OCI-LY3 (cell line): ENCODE measurements at regions not wholly inside any gene's neighbourhood (a gene's known extent, or its start where the extent isn't known, plus 50 kb on each side); places are given as distances from the start of the nearest gene placed in this dataset.

Experiments
- H2AFZ ChIP-seq: fragments of 200-600, 300-600 bp; shearing (Covaris generic); 2 replicates; pipeline ENCODE4 v1.6.0; 2014; ENCODE audit warnings: antibody characterized with exemption, low read depth, low read length
- H3K27ac ChIP-seq: fragments of 200-600, 300-600 bp; sonication (generic); 2 replicates; pipeline ENCODE4 v1.5.1; 2014; ENCODE audit warnings: mild to moderate bottlenecking, low read length, moderate library complexity, mixed read lengths
- H3K27me3 ChIP-seq: fragments of 200-600, 300-600 bp; sonication (generic); 2 replicates; pipeline ENCODE4 v1.6.1; 2014; ENCODE audit warnings: low read depth, low read length, mixed read lengths
- H3K36me3 ChIP-seq: fragments of 200-600, 300-600 bp; sonication (generic); replicated peaks from 2 replicates; pipeline ENCODE3; 2014; ENCODE audit warnings: low read depth, low read length, mixed read lengths
- H3K4me1 ChIP-seq: fragments of 300-600, 200-600 bp; sonication (generic); 2 replicates; pipeline ENCODE4 v1.6.1; 2014; ENCODE audit warnings: low read length, mixed read lengths
- H3K4me2 ChIP-seq: fragments of 200-600, 300-600 bp; sonication (generic); 2 replicates; pipeline ENCODE4 v1.6.1; 2014; ENCODE audit warnings: low read length, mixed read lengths
- H3K4me3 ChIP-seq: fragments of 300-600, 200-600 bp; sonication (generic); 2 replicates; pipeline ENCODE4 v1.5.1; 2014; ENCODE audit warnings: antibody characterized with exemption, mild to moderate bottlenecking, low read length, moderate library complexity
- H3K79me2 ChIP-seq: fragments of 300-600, 200-600 bp; shearing (Covaris generic); 2 replicates; pipeline ENCODE4 v1.6.1; 2014; ENCODE audit warnings: mild to moderate bottlenecking, low read length, mixed read lengths
- H3K9ac ChIP-seq: fragments of 300-600, 200-600 bp; shearing (Covaris generic); 2 replicates; pipeline ENCODE4 v1.6.0; 2014; ENCODE audit warnings: mild to moderate bottlenecking, low read length, moderate library complexity
- H3K9me3 ChIP-seq: fragments of 200-600, 300-600 bp; shearing (Covaris generic); 2 replicates; pipeline ENCODE4 v1.6.1; 2014; ENCODE audit warnings: low read length, mixed read lengths; ENCODE audit not compliant: insufficient read depth
- H4K20me1 ChIP-seq: fragments of 200-600, 300-600 bp; sonication (generic); 2 replicates; pipeline ENCODE4 v1.6.1; 2016; ENCODE audit warnings: low read length, mixed read lengths; ENCODE audit not compliant: insufficient read depth
- CTCF ChIP-seq: fragments of 200-600, 300-600 bp; sonication (generic); IDR thresholded peaks from 2 replicates; pipeline ENCODE4 v1.5.1; 2014; ENCODE audit warnings: antibody characterized with exemption, low read length, low read depth
- EZH2phosphoT487 ChIP-seq: fragments of 200-600 bp; shearing (Covaris generic); IDR thresholded peaks from 2 replicates; pipeline ENCODE4 v1.6.1; 2018; ENCODE audit warnings: antibody characterized with exemption, mixed run types, low read depth

DNA sequence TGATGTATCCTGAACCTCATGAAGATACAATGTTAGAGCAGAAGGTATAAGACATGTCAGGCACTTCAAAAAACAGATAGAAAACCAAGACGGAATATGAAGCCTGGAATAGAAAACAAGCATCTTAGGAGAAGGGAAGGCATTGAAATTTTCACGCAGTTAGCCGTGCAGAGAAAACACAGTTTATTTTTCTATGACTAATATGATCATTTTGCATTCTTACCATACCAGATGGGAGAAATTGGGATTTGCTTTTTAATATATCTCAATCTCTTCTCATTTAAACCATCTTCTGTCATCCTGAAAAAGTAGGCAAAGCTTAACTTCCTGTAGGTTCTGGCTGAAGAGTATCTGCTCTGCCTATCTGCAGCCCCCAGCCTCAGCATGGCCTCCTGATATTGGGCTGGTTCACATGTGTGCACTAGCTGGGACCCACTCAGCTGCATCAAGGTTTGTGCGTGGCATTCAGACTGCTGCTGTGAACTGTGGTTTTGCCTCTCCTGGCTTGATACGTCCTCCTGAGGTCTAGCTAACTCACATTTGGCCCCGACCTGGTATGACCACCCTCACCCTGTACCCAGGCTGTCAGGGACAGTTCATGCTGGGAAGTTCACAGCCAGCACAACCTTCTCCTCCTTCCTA is 392.5 kb upstream of the SASH1 start:
- no peaks in the 10 kb centered on the region for H3K36me3 ChIP-seq
- no peaks in the 10 kb centered on the region for H3K9me3 ChIP-seq
- H3K27me3 ChIP-seq = no peaks in the 10 kb centered on the region
- H3K79me2 ChIP-seq = no peaks in the 10 kb centered on the region
- no peak overlapping the region for H3K4me2 ChIP-seq
- no peak overlapping the region for H3K27ac ChIP-seq
- H3K4me1 ChIP-seq = no peaks in the 10 kb centered on the region
- TF ChIP-seq EZH2phosphoT487 (no peak), CTCF (no peak)
- no peaks in the 10 kb centered on the region for H4K20me1 ChIP-seq
- H2AFZ ChIP-seq = no peak overlapping the region
- H3K9ac ChIP-seq = no peak overlapping the region
- no peak overlapping the region for H3K4me3 ChIP-seq

- Histone ChIP-seq H3K9me3 (no peaks in the 10 kb centered on the region), H3K36me3 (no peaks in the 10 kb centered on the region), H3K4me1 (no peaks in the 10 kb centered on the region), H2AFZ (no peak overlapping the region), H4K20me1 (no peaks in the 10 kb centered on the region), H3K27me3 (no peaks in the 10 kb centered on the region), H3K4me2 (no peak overlapping the region), H3K79me2 (no peaks in the 10 kb centered on the region), H3K9ac (no peak overlapping the region), H3K27ac (no peak overlapping the region), H3K4me3 (no peak overlapping the region)
- TF ChIP-seq EZH2phosphoT487 (no peak), CTCF (no peak)
Measured at GRCh38 chr6:147950623-147950987, 392.0 kb upstream of the SASH1 start.

- no peaks in the 10 kb centered on the region for H3K4me1 ChIP-seq
Measured at GRCh38 chr6:147951726-147952125, 390.9 kb upstream of the SASH1 start.

DNA sequence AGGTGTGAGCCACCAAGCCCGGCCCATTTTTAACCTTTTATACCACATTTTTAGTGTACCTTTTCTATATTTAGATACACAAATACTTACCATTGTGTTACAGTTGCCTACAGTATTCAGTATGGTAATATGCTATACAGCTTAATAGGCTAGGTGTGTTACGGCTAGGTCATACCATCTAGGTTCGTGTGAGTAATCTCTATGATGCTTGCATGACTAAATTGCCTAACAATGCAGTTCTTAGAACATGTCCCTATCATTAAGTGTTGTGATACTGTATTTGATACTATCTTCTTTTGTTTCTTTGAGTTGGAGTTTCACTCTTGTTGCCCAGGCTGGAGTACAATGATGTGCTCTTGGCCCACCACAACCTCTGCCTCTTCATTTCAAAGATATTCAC is 387.7 kb upstream of the SASH1 start:
- Histone ChIP-seq H3K27me3 (no peaks in the 10 kb centered on the region), H4K20me1 (no peaks in the 10 kb centered on the region)
- TF ChIP-seq CTCF (no peak), EZH2phosphoT487 (no peak)

More at GRCh38 chr6:147951726-147952125, 390.9 kb upstream of the SASH1 start:
- H3K4me3 ChIP-seq = no peak overlapping the region
- H3K27me3 ChIP-seq = no peaks in the 10 kb centered on the region
- TF ChIP-seq CTCF (no peak), EZH2phosphoT487 (no peak)
- no peak overlapping the region for H3K9ac ChIP-seq
- H3K4me2 ChIP-seq = no peak overlapping the region
- H3K9me3 ChIP-seq = no peaks in the 10 kb centered on the region
- H2AFZ ChIP-seq = no peak overlapping the region
- H3K27ac ChIP-seq = no peak overlapping the region
- no peaks in the 10 kb centered on the region for H3K79me2 ChIP-seq
- no peaks in the 10 kb centered on the region for H4K20me1 ChIP-seq
- no peaks in the 10 kb centered on the region for H3K36me3 ChIP-seq

More for the DNA sequence above, 387.7 kb upstream of the SASH1 start:
- no peak overlapping the region for H3K4me3 ChIP-seq
- no peak overlapping the region for H3K4me2 ChIP-seq
- H3K9ac ChIP-seq = no peak overlapping the region
- H3K79me2 ChIP-seq = no peaks in the 10 kb centered on the region
- no peak overlapping the region for H2AFZ ChIP-seq
- no peaks in the 10 kb centered on the region for H3K9me3 ChIP-seq
- H3K4me1 ChIP-seq = no peaks in the 10 kb centered on the region
- no peaks in the 10 kb centered on the region for H3K36me3 ChIP-seq
- no peak overlapping the region for H3K27ac ChIP-seq
